ENCODE measurements at regions not wholly inside any gene's neighbourhood (a gene's known extent, or its start where the extent isn't known, plus 50 kb on each side); places are given as distances from the start of the nearest gene placed in this dataset.

GRCh38 chr6:23390221-23390620, 735.8 kb upstream of the NRSN1 start:
- TF ChIP-seq CTCF (IDR thresholded peaks at IDR 0.05) = no peak
- no peak for TF ChIP-seq EZH2 (IDR thresholded peaks at IDR 0.05)
- TF ChIP-seq EZH2phosphoT487 (IDR thresholded peaks at IDR 0.05) = no peak

Data from neural progenitor cell (in vitro differentiated cells).